ENCODE measurements at regions not wholly inside any gene's neighbourhood (a gene's known extent, or its start where the extent isn't known, plus 50 kb on each side); places are given as distances from the start of the nearest gene placed in this dataset.

- H3K4me3 ChIP-seq = no peak overlapping the region
- H3K36me3 ChIP-seq (ENCODE audit: control insufficient read depth in 2 of 2, insufficient read depth in 2 of 2, low read length in 1 of 2) = no peaks in the 10 kb centered on the region
- WGBS (ENCODE audit: insufficient coverage, insufficient replicate concordance, low lambda C conversion rate, missing lambda C conversion rate) = 54% methylated on average over 5 of the region's 5 CpGs
- ATAC-seq (no peak), FAIRE-seq (no peak), DNase-seq (ENCODE audit: low read depth, low spot score) (no peak)
- no TSS peak for BruUV-seq (replicated peaks)
- H3K4me1 ChIP-seq (ENCODE audit: control insufficient read depth, insufficient read depth, low read length) = no peaks in the 10 kb centered on the region
- H4K20me1 ChIP-seq (ENCODE audit: control insufficient read depth, insufficient read depth) = no peaks in the 10 kb centered on the region
- H3K27ac ChIP-seq (ENCODE audit: control insufficient read depth, insufficient read depth) = no peak overlapping the region
- POLR2A ChIA-PET = no interaction called here
- no peak overlapping the region for H2AFZ ChIP-seq (ENCODE audit: control insufficient read depth, low read depth, low read length)
- RAD21 ChIA-PET (ENCODE audit: unreplicated experiment) = no interaction called here
- no peaks in the 10 kb centered on the region for H3K79me2 ChIP-seq (ENCODE audit: control insufficient read depth, insufficient read depth, low read length)
- H3K9me3 ChIP-seq (replicated peaks; ENCODE audit: control insufficient read depth, insufficient read depth, low read length) = no peaks in the 10 kb centered on the region
- H3K27me3 ChIP-seq (replicated peaks in 1 of 2; ENCODE audit: control insufficient read depth in 2 of 2, insufficient read depth in 2 of 2, low read length in 1 of 2) = no peaks in the 10 kb centered on the region
- CTCF ChIA-PET = no interaction called here
- no peak overlapping the region for H3K9ac ChIP-seq (ENCODE audit: control insufficient read depth, insufficient read depth, low read length)
- intact Hi-C loops (cut with micrococcal nuclease; ENCODE audit: unreplicated experiment) = no loop called here
- in situ Hi-C loops (cut with MboI) = no loop called here
- SMC1A ChIA-PET (ENCODE audit: uncharacterized antibody, unreplicated experiment) = interaction anchor here (0.6 kb wide), 1 partner anchor 1146 kb away, joined by 4 read pairs; no protein-coding TSS in a partner anchor
- no peak overlapping the region for H3K4me2 ChIP-seq (ENCODE audit: control insufficient read depth, insufficient read depth)
- no peak for TF ChIP-seq ZNF384 (IDR thresholded peaks at IDR 0.05; ENCODE audit: borderline replicate concordance, low read depth, low read length)
- TF ChIP-seq ZSCAN29 (IDR thresholded peaks at IDR 0.05) = no peak
- no peak for TF ChIP-seq ZBTB33 (IDR thresholded peaks at IDR 0.05)
- no peak for TF ChIP-seq EED (IDR thresholded peaks at IDR 0.05; ENCODE audit: low read depth)
- no peak for TF ChIP-seq SREBF1 (IDR thresholded peaks at IDR 0.05; ENCODE audit: low read length)
- no peak for TF ChIP-seq SKIL (IDR thresholded peaks at IDR 0.05; ENCODE audit: low read depth, poor library complexity, severe bottlenecking)
- TF ChIP-seq RELA (IDR thresholded peaks at IDR 0.05; ENCODE audit: borderline replicate concordance, partially characterized antibody) = no peak
- TF ChIP-seq CHD4 (IDR thresholded peaks at IDR 0.05) = no peak
- TF ChIP-seq, protein P1, sequence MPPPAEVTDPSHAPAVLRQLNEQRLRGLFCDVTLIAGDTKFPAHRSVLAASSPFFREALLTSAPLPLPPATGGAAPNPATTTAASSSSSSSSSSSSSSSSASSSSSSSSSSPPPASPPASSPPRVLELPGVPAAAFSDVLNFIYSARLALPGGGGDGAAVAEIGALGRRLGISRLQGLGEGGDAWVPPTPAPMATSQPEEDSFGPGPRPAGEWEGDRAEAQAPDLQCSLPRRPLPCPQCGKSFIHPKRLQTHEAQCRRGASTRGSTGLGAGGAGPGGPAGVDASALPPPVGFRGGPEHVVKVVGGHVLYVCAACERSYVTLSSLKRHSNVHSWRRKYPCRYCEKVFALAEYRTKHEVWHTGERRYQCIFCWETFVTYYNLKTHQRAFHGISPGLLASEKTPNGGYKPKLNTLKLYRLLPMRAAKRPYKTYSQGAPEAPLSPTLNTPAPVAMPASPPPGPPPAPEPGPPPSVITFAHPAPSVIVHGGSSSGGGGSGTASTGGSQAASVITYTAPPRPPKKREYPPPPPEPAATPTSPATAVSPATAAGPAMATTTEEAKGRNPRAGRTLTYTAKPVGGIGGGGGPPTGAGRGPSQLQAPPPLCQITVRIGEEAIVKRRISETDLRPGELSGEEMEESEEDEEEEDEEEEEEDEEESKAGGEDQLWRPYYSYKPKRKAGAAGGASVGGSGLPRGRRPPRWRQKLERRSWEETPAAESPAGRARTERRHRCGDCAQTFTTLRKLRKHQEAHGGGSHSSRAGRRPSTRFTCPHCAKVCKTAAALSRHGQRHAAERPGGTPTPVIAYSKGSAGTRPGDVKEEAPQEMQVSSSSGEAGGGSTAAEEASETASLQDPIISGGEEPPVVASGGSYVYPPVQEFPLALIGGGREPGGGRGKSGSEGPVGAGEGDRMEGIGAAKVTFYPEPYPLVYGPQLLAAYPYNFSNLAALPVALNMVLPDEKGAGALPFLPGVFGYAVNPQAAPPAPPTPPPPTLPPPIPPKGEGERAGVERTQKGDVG (CRISPR knock-in tag; IDR thresholded peaks at IDR 0.05) = no peak
- no peak for TF ChIP-seq E4F1 (IDR thresholded peaks at IDR 0.05; ENCODE audit: borderline replicate concordance, partially characterized antibody)
- no peak for TF ChIP-seq E2F8 (IDR thresholded peaks at IDR 0.05; ENCODE audit: low read depth, partially characterized antibody)
- TF ChIP-seq IKZF2 (IDR thresholded peaks at IDR 0.05) = no peak
Observed at GRCh38 chr18:39347701-39348100, 1782.1 kb upstream of the CELF4 start.

Measured in GM12878 (cell line).